Germinal center (tissue), 1 donor: ENCODE measurements at regions not wholly inside any gene's neighbourhood (a gene's known extent, or its start where the extent isn't known, plus 50 kb on each side); places are given as distances from the start of the nearest gene placed in this dataset.
"Not testable (repeated sequence)": the region's sequence is repeated elsewhere in the genome, so short reads cannot be mapped to it uniquely, and the experiment has no call there.

Source experiments
- DNase-seq: peaks from one replicate; pipeline ENCODE4 v3.0.0; 2012; ENCODE audit warnings: mixed read lengths, low spot score

GRCh38 chr12:68387338-68387737, 55.2 kb upstream of the MDM1 start:
- no peak for DNase-seq

GRCh38 chr12:68389305-68389704, 57.1 kb upstream of the MDM1 start:
- DNase-seq: no peak

GRCh38 chr12:68391937-68392336, 59.8 kb upstream of the MDM1 start:
- DNase-seq: no peak

- no peak for DNase-seq
Measured at GRCh38 chr12:68392376-68392775, 60.2 kb upstream of the MDM1 start.

GRCh38 chr12:68393417-68393816, 61.3 kb upstream of the MDM1 start:
- no peak for DNase-seq

- no peak for DNase-seq
Measured at GRCh38 chr12:68397566-68398158, 65.5 kb upstream of the MDM1 start.

GRCh38 chr12:68398689-68399088, 66.5 kb upstream of the MDM1 start:
- not testable (repeated sequence) for DNase-seq

GRCh38 chr12:68400226-68400829, 68.2 kb upstream of the MDM1 start:
- DNase-seq: no peak

- no peak for DNase-seq
Measured at GRCh38 chr12:68402422-68402821, 70.3 kb upstream of the MDM1 start.

GRCh38 chr12:68403296-68403695, 71.1 kb upstream of the MDM1 start:
- DNase-seq: no peak

GRCh38 chr12:68403711-68404110, 71.5 kb upstream of the MDM1 start:
- DNase-seq: no peak

GRCh38 chr12:68405343-68405781, 73.2 kb upstream of the MDM1 start:
- DNase-seq: no peak

- DNase-seq: no peak
Measured at GRCh38 chr12:68406134-68406576, 74.0 kb upstream of the MDM1 start.

- DNase-seq: no peak
Measured at GRCh38 chr12:68406911-68407310, 74.7 kb upstream of the MDM1 start.

GRCh38 chr12:68410018-68410660, 78.0 kb upstream of the MDM1 start:
- DNase-seq: no peak

- DNase-seq: no peak
Measured at GRCh38 chr12:68411371-68411770, 79.2 kb upstream of the MDM1 start.

GRCh38 chr12:68414988-68415387, 82.8 kb upstream of the MDM1 start:
- DNase-seq: peak; percentile 10

- DNase-seq: no peak
Measured at GRCh38 chr12:68416350-68416749, 84.2 kb upstream of the MDM1 start.

GRCh38 chr12:68416826-68417225, 84.7 kb upstream of the MDM1 start:
- DNase-seq: no peak

GRCh38 chr12:68418137-68418460, 85.9 kb upstream of the MDM1 start:
- no peak for DNase-seq

GRCh38 chr12:68420225-68421010, 88.3 kb upstream of the MDM1 start:
- no peak for DNase-seq

- no peak for DNase-seq
Measured at GRCh38 chr12:68422159-68422558, 90.0 kb upstream of the MDM1 start.
